ENCODE measurements at regions not wholly inside any gene's neighbourhood (a gene's known extent, or its start where the extent isn't known, plus 50 kb on each side); places are given as distances from the start of the nearest gene placed in this dataset.

GRCh38 chr2:75334076-75334475 is 134.8 kb upstream of the TACR1 start:
- no peaks in the 10 kb centered on the region for H3K36me3 Mint-ChIP-seq
- Histone ChIP-seq H3K9me3 (ENCODE audit: low read depth) (no peaks in the 10 kb centered on the region), H3K4me1 (no peaks in the 10 kb centered on the region), H3K27me3 (no peaks in the 10 kb centered on the region), H3K36me3 (no peaks in the 10 kb centered on the region), H3F3A (ENCODE audit: low read depth) (no peaks in the 10 kb centered on the region), H3K27ac (no peak overlapping the region), H3K9ac (no peak overlapping the region), H3K4me3 (no peak overlapping the region), H3K79me2 (ENCODE audit: low read depth) (no peaks in the 10 kb centered on the region), H2AFZ (replicated peaks) (no peak overlapping the region), H3K4me2 (no peak overlapping the region), H4K20me1 (ENCODE audit: low read depth) (no peaks in the 10 kb centered on the region)
- H3K4me1 Mint-ChIP-seq, result no peaks in the 10 kb centered on the region
- TF ChIP-seq CTCF (IDR thresholded peaks at IDR 0.05), result no peak
- TF ChIP-seq EZH2 (IDR thresholded peaks at IDR 0.05), result no peak
- no peak for TF ChIP-seq EZH2phosphoT487 (IDR thresholded peaks at IDR 0.05)
- no peaks in the 10 kb centered on the region for H3K9me3 Mint-ChIP-seq
- H3K27me3 Mint-ChIP-seq (ENCODE audit: insufficient read depth, low read depth), result no peaks in the 10 kb centered on the region
- DNase-seq (ENCODE audit: low spot score), result no peak
- H3K4me3 Mint-ChIP-seq, result no peak overlapping the region
- H3K27ac Mint-ChIP-seq, result no peak overlapping the region

- Mint-ChIP-seq H3K27me3 (ENCODE audit: insufficient read depth, low read depth) (no peaks in the 10 kb centered on the region), H3K4me1 (no peaks in the 10 kb centered on the region), H3K27ac (no peak overlapping the region), H3K4me3 (no peak overlapping the region), H3K9me3 (no peaks in the 10 kb centered on the region), H3K36me3 (no peaks in the 10 kb centered on the region)
- Histone ChIP-seq H3K27ac (no peak overlapping the region), H3K36me3 (no peaks in the 10 kb centered on the region), H3K4me1 (no peaks in the 10 kb centered on the region), H4K20me1 (ENCODE audit: low read depth) (no peaks in the 10 kb centered on the region), H3K27me3 (no peaks in the 10 kb centered on the region), H3K9ac (no peak overlapping the region), H3K9me3 (ENCODE audit: low read depth) (no peaks in the 10 kb centered on the region), H3F3A (ENCODE audit: low read depth) (no peaks in the 10 kb centered on the region), H3K4me2 (no peak overlapping the region), H3K4me3 (no peak overlapping the region), H3K79me2 (ENCODE audit: low read depth) (no peaks in the 10 kb centered on the region), H2AFZ (replicated peaks) (no peak overlapping the region)
- no peak for DNase-seq (ENCODE audit: low spot score)
- TF ChIP-seq EZH2 (IDR thresholded peaks at IDR 0.05) (no peak), CTCF (IDR thresholded peaks at IDR 0.05) (no peak), EZH2phosphoT487 (IDR thresholded peaks at IDR 0.05) (no peak)
Measured at GRCh38 chr2:75333646-75334045, 134.3 kb upstream of the TACR1 start.

GRCh38 chr2:75328156-75328555 is 128.8 kb upstream of the TACR1 start:
- Histone ChIP-seq H3K79me2 (ENCODE audit: low read depth) (no peaks in the 10 kb centered on the region), H3K36me3 (no peaks in the 10 kb centered on the region), H3K27ac (no peak overlapping the region), H4K20me1 (ENCODE audit: low read depth) (no peaks in the 10 kb centered on the region), H3K9ac (no peak overlapping the region), H3F3A (ENCODE audit: low read depth) (no peaks in the 10 kb centered on the region), H2AFZ (replicated peaks) (no peak overlapping the region), H3K4me1 (no peaks in the 10 kb centered on the region), H3K4me3 (no peak overlapping the region), H3K9me3 (ENCODE audit: low read depth) (no peaks in the 10 kb centered on the region), H3K27me3 (no peaks in the 10 kb centered on the region), H3K4me2 (no peak overlapping the region)
- no peaks in the 10 kb centered on the region for H3K9me3 Mint-ChIP-seq
- H3K4me3 Mint-ChIP-seq, result no peak overlapping the region
- no peaks in the 10 kb centered on the region for H3K36me3 Mint-ChIP-seq
- no peak for TF ChIP-seq EZH2 (IDR thresholded peaks at IDR 0.05)
- no peak for TF ChIP-seq EZH2phosphoT487 (IDR thresholded peaks at IDR 0.05)
- no peak for TF ChIP-seq CTCF (IDR thresholded peaks at IDR 0.05)
- DNase-seq (ENCODE audit: low spot score), result no peak
- H3K4me1 Mint-ChIP-seq, result peaks cover 6% of the 10 kb centered on the region
- peaks cover 2% of the 10 kb centered on the region for H3K27me3 Mint-ChIP-seq (ENCODE audit: insufficient read depth, low read depth)
- no peak overlapping the region for H3K27ac Mint-ChIP-seq

- H3K9me3 Mint-ChIP-seq, result no peaks in the 10 kb centered on the region
- H2AFZ ChIP-seq (replicated peaks), result no peak overlapping the region
- no peak overlapping the region for H3K4me2 ChIP-seq
- H3K9me3 ChIP-seq (ENCODE audit: low read depth), result no peaks in the 10 kb centered on the region
- H4K20me1 ChIP-seq (ENCODE audit: low read depth), result no peaks in the 10 kb centered on the region
- H3K9ac ChIP-seq, result no peak overlapping the region
- no peaks in the 10 kb centered on the region for H3K36me3 ChIP-seq
- H3K36me3 Mint-ChIP-seq, result no peaks in the 10 kb centered on the region
- no peak for DNase-seq (ENCODE audit: low spot score)
- no peaks in the 10 kb centered on the region for H3K79me2 ChIP-seq (ENCODE audit: low read depth)
- H3K4me1 Mint-ChIP-seq, result peaks cover 6% of the 10 kb centered on the region
- H3K27me3 ChIP-seq, result no peaks in the 10 kb centered on the region
- H3K27ac ChIP-seq, result no peak overlapping the region
- TF ChIP-seq EZH2 (IDR thresholded peaks at IDR 0.05) (no peak), EZH2phosphoT487 (IDR thresholded peaks at IDR 0.05) (no peak), CTCF (IDR thresholded peaks at IDR 0.05) (no peak)
- no peak overlapping the region for H3K4me3 Mint-ChIP-seq
- H3K27me3 Mint-ChIP-seq (ENCODE audit: insufficient read depth, low read depth), result peaks cover 2% of the 10 kb centered on the region
- no peaks in the 10 kb centered on the region for H3K4me1 ChIP-seq
- no peak overlapping the region for H3K27ac Mint-ChIP-seq
- H3K4me3 ChIP-seq, result no peak overlapping the region
- H3F3A ChIP-seq (ENCODE audit: low read depth), result no peaks in the 10 kb centered on the region
Measured at GRCh38 chr2:75327334-75327733, 128.0 kb upstream of the TACR1 start.

Measured in neural progenitor cell (in vitro differentiated cells).